GM13977 (cell line): ENCODE measurements at regions not wholly inside any gene's neighbourhood (a gene's known extent, or its start where the extent isn't known, plus 50 kb on each side); places are given as distances from the start of the nearest gene placed in this dataset.

ENCODE experiments used
- DNase-seq: peaks from one replicate; pipeline ENCODE4 v3.0.0; 2012; ENCODE audit warnings: low spot score
- in situ Hi-C: fragments of 300-500 bp; cut with MboI; formaldehyde crosslinking; loops from one replicate; pipeline ENCODE4 v1.12.0; 2022; ENCODE audit warnings: low sequenced_read_pairs, low pct_unique_long_range_greater_than_20kb, mixed read lengths, inconsistent platforms; ENCODE audit not compliant: unreplicated experiment
- TF ChIP-seq, protein P1 (sequence below): IDR thresholded peaks from 2 replicates; pipeline ENCODE4 v1.5.1; 2012; ENCODE audit warnings: mild to moderate bottlenecking, control low read depth; ENCODE audit not compliant: insufficient read depth; ENCODE audit errors: extremely low read depth, missing control alignments

DNA sequence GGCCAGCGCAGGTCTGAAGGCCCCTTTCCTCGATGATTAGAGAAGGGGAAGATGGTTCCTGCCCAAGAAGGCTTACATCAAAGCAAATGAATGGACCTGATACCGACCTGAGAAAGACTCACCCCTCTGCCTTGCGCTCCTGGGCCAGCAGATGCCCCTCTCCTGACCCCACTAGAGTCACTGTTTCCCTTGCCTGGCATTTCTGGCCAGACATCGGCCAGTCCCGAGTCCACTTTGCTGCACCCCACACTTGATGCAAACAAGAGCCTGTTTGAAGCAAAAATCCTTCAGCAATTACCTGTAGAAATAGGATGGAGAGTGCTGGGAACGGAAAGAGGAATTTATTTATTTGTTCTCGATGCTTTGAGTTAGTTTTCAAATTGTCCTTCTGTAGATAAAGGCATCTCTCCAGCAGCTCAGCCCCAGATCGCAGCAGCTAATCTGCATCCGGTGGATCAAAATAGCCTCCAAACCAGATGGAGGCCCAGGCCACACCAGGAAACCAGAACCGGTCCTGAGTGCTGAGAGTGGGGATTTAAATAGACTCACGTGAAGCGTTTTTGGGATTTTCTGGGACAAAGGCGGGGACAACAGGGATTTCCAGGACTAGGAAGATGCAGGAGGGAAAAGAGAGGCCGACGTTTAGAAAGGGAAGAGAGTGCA is 148.6 kb downstream of the TRIM29 start:
- no peak for DNase-seq
- TF ChIP-seq, protein P1, sequence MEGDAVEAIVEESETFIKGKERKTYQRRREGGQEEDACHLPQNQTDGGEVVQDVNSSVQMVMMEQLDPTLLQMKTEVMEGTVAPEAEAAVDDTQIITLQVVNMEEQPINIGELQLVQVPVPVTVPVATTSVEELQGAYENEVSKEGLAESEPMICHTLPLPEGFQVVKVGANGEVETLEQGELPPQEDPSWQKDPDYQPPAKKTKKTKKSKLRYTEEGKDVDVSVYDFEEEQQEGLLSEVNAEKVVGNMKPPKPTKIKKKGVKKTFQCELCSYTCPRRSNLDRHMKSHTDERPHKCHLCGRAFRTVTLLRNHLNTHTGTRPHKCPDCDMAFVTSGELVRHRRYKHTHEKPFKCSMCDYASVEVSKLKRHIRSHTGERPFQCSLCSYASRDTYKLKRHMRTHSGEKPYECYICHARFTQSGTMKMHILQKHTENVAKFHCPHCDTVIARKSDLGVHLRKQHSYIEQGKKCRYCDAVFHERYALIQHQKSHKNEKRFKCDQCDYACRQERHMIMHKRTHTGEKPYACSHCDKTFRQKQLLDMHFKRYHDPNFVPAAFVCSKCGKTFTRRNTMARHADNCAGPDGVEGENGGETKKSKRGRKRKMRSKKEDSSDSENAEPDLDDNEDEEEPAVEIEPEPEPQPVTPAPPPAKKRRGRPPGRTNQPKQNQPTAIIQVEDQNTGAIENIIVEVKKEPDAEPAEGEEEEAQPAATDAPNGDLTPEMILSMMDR, result no peak
- in situ Hi-C loops, result no loop called here

DNA sequence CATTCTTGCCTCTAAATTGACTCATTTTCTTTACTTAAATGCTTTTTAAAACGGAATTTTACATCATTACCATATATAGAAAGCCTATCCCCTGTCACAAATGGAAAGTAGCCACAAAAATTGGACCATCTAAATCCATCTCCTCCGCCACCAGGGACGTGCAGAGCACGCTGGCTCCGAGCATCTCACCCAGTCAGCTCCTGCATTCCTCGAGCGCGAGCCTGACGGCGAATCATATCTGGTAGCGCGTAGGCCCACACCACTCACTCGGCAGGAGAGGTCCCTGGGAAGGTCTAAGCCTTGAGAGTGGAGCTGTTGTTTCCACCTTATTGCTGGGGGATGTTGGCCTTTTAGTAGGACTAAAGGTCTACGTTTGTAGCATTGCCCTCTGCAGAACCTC is 152.4 kb downstream of the TRIM29 start:
- TF ChIP-seq, protein P1, result no peak
- DNase-seq, result no peak
- in situ Hi-C loops, result no loop called here

DNA sequence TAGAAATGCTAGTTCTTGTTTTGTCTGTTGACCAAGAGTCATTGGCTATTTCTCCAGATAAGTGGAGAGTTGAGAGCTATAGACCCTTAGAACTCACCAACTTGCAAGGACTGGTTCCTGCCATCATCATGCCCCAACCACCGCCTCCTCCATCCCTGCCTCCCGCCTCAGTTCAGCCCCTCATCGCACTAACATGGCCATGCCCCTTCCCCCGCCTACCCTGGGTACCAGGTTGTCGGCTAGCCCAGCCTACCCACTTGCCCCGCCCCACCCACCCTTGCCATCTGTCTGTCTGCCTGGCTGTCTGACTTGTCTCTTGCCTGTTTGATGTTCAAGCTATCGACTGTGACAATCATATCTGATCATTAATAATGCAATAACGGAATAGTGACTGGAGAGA is 154.1 kb downstream of the TRIM29 start:
- DNase-seq, result no peak
- TF ChIP-seq, protein P1, result no peak
- in situ Hi-C loops, result no loop called here

DNA sequence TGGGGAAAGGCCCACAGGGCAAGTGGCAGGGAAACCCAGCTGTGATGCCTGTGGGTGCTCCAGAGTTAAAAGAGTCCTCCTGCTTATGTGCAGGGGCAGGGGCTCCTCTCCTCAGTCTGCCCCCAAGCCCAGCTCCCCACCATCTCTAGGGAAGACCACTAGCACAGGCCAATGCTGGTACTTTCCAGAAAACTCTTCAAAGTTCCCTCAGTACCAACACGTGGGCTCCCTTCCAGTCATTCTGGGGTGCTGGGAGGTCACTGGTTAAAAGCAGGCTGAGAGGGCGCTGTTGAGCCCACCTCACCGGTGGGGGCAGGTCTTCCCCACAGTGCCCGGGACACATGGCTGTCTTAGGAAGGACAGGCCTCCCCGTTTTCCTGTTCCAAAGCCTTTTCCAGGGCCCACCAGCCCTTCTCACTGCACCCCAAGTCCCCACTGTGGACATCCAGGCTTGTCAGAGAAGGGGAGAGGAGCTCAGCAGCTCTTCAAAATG is 154.6 kb downstream of the TRIM29 start:
- TF ChIP-seq, protein P1, result no peak
- DNase-seq, result no peak
- in situ Hi-C loops, result no loop called here

DNA sequence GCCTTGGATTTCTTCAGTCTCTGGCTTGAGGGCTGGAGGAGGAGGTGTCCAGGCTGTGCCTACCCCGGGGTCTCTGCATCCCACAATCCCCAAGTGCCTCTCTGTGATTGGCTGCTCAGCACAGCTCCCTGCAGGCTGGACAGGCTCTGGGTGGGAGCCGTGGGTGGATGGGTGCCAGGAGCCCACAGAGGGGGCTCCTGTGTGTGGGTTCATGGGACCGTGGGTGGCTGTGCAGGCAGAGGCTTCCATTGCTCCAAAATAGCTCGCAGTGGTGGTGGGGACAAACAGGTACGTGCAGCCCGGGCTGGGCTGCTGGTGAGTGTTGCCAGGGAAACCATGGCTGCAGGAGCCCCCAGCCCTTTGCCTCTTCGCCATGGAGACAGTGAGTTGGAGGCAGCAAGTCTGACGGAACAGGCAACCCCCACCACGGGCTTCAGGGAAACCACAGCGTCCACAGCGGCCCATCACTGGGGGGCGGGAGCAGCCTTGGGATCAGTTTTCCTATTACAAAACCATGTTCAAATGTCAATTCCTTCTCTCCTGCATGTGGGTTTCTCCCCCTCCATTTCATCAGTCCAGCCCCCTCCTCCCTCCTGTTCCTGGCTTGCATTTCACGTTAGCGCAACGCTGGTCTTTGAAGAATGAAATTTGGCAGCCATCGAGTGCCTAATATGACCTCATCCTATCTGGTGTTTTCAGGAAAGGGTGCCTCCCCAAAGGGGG is 155.2 kb downstream of the TRIM29 start:
- DNase-seq, result no peak
- TF ChIP-seq, protein P1, result no peak
- in situ Hi-C loops, result no loop called here

DNA sequence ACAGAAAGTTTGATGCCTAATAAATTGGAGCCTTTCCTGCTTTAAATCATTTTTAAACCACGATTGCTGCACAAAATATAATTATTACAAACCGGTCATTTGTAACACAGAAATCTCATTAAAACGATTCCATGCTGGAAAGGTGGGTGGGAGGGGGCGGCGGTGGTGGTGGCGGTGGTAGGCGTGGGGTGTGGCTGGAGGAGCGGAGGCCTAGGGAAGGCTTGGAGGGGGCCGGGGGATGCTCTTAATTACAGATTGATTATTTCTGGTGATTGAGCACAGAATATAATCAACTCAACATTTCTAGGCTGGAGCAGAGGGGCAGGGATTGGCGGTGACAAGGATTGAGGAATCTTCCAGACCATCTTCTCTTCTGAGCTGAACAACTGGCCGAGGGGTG is 157.5 kb downstream of the TRIM29 start:
- in situ Hi-C loops, result no loop called here
- TF ChIP-seq, protein P1, result no peak
- no peak for DNase-seq
